Mesenchymal stem cell (in vitro differentiated cells and primary cell): ENCODE measurements at regions not wholly inside any gene's neighbourhood (a gene's known extent, or its start where the extent isn't known, plus 50 kb on each side); places are given as distances from the start of the nearest gene placed in this dataset.

Source experiments
- DNase-seq: peaks from one replicate; pipeline ENCODE4 v3.0.0-alpha.2; 2013
- H2AFZ ChIP-seq: one replicate; pipeline ENCODE4 v1.6.1; 2013; ENCODE audit warnings: low read depth, mild to moderate bottlenecking, control low read depth, inconsistent platforms, low read length, moderate library complexity
- H2AK5ac ChIP-seq: 2 replicates; pipeline ENCODE4 v1.6.1; 2013; ENCODE audit warnings: low read length, moderate library complexity, mild to moderate bottlenecking, inconsistent platforms; ENCODE audit not compliant: severe bottlenecking
- H2BK120ac ChIP-seq: one replicate; pipeline ENCODE4 v1.6.1; 2013; ENCODE audit warnings: low read depth, mild to moderate bottlenecking, inconsistent platforms, low read length, moderate library complexity
- H2BK12ac ChIP-seq, 2 experiments: one replicate each; pipeline ENCODE4 v1.6.1; 2013; ENCODE audit warnings: inconsistent platforms in 2 of 2, low read length in 2 of 2, mild to moderate bottlenecking in 2 of 2, moderate library complexity in 2 of 2, control low read depth in 1 of 2
- H2BK15ac ChIP-seq: one replicate; pipeline ENCODE4 v1.6.1; 2013; ENCODE audit warnings: mild to moderate bottlenecking, low read depth, inconsistent platforms; ENCODE audit not compliant: poor library complexity, severe bottlenecking
- H2BK5ac ChIP-seq: 2 replicates; pipeline ENCODE4 v1.6.1; 2013; ENCODE audit warnings: low read depth, mild to moderate bottlenecking, low read length, control low read depth, inconsistent platforms; ENCODE audit not compliant: poor library complexity, severe bottlenecking
- H3K14ac ChIP-seq, 2 experiments: one replicate each; pipeline ENCODE4 v1.6.1; 2013; ENCODE audit warnings: inconsistent platforms in 2 of 2, low read length in 2 of 2, control low read depth in 1 of 2, mild to moderate bottlenecking in 1 of 2, moderate library complexity in 1 of 2
- H3K18ac ChIP-seq, 2 experiments: one replicate each; pipeline ENCODE4 v1.6.1; 2013; ENCODE audit warnings: inconsistent platforms in 2 of 2, low read length in 2 of 2, control low read depth in 1 of 2, low read depth in 1 of 2, mild to moderate bottlenecking in 1 of 2
- H3K23ac ChIP-seq, 2 experiments: one replicate each; pipeline ENCODE4 v1.6.1; 2013; ENCODE audit warnings: inconsistent platforms in 2 of 2, low read length in 2 of 2, mild to moderate bottlenecking in 2 of 2, moderate library complexity in 2 of 2, control low read depth in 1 of 2
- H3K27ac ChIP-seq: 2 replicates; pipeline ENCODE4 v1.5.1; 2013; ENCODE audit warnings: mild to moderate bottlenecking, moderate library complexity, low read length, control low read depth, inconsistent platforms; ENCODE audit not compliant: poor library complexity, severe bottlenecking
- H3K27me3 ChIP-seq, 2 experiments: 2 replicates each; pipeline versions ENCODE4 v1.6.1 to v1.7.0; 2013; ENCODE audit warnings: low read length in 2 of 2, mild to moderate bottlenecking in 2 of 2, moderate library complexity in 2 of 2, control low read depth in 1 of 2, inconsistent platforms in 1 of 2; ENCODE audit not compliant: control insufficient read depth in 1 of 2, insufficient read depth in 1 of 2
- H3K36me3 ChIP-seq, 2 experiments: 2 replicates each; pipeline versions ENCODE4 v1.6.1 to v1.7.0; 2013; ENCODE audit warnings: low read length in 2 of 2, control low read depth in 1 of 2, inconsistent platforms in 1 of 2, low read depth in 1 of 2, mild to moderate bottlenecking in 1 of 2; ENCODE audit not compliant: insufficient read depth in 2 of 2, control insufficient read depth in 1 of 2
- H3K4ac ChIP-seq, 2 experiments: one replicate each; pipeline ENCODE4 v1.6.1; 2013; ENCODE audit warnings: inconsistent platforms in 2 of 2, low read length in 2 of 2, mild to moderate bottlenecking in 2 of 2, moderate library complexity in 2 of 2, control low read depth in 1 of 2, low read depth in 1 of 2
- H3K4me1 ChIP-seq: 2 replicates; pipeline ENCODE4 v1.6.1; 2013; ENCODE audit warnings: low read depth, low read length, control low read depth; ENCODE audit not compliant: control insufficient read depth, insufficient read depth
- H3K4me2 ChIP-seq: 2 replicates; pipeline ENCODE4 v1.6.1; 2013; ENCODE audit warnings: low read length, mild to moderate bottlenecking, inconsistent platforms; ENCODE audit not compliant: poor library complexity, severe bottlenecking
- H3K4me3 ChIP-seq, 2 experiments: 2 replicates each; pipeline versions ENCODE4 v1.5.1 to v1.7.0; 2013; ENCODE audit warnings: low read length in 2 of 2, mild to moderate bottlenecking in 2 of 2, control low read depth in 1 of 2, low read depth in 1 of 2; ENCODE audit not compliant: insufficient read depth in 1 of 2
- H3K79me1 ChIP-seq: replicated peaks from 2 replicates; pipeline ENCODE4 v1.6.1; 2013; ENCODE audit warnings: mild to moderate bottlenecking, control low read depth, low read length, inconsistent platforms; ENCODE audit not compliant: poor library complexity, severe bottlenecking
- H3K9ac ChIP-seq: 2 replicates; pipeline ENCODE4 v1.7.0; 2013; ENCODE audit warnings: mild to moderate bottlenecking, low read length, moderate library complexity
- H3K9me3 ChIP-seq: 2 replicates; pipeline ENCODE4 v1.7.0; 2013; ENCODE audit warnings: mild to moderate bottlenecking, low read length; ENCODE audit not compliant: control insufficient read depth
- H4K8ac ChIP-seq: one replicate; pipeline ENCODE4 v1.6.1; 2013; ENCODE audit warnings: inconsistent platforms, mild to moderate bottlenecking, low read length, moderate library complexity
- H4K91ac ChIP-seq: one replicate; pipeline ENCODE4 v1.6.1; 2013; ENCODE audit warnings: mild to moderate bottlenecking, low read length, inconsistent platforms
- WGBS: methylation state at CpG from one replicate; pipeline ENCODE4 v1.1.7; 2013; ENCODE audit warnings: mixed read lengths; 5-methylcytosine and 5-hydroxymethylcytosine counted together

- Histone ChIP-seq H4K8ac (no peak overlapping the region), H3K14ac (no peak overlapping the region), H3K18ac (no peak overlapping the region), H3K9me3 (peaks cover 3% of the 10 kb centered on the region), H3K23ac (no peak overlapping the region), H2BK120ac (no peak overlapping the region), H2BK5ac (no peak overlapping the region), H2AFZ (no peak overlapping the region), H3K27me3 (no peaks in the 10 kb centered on the region), H4K91ac (no peak overlapping the region), H3K27ac (no peak overlapping the region), H2BK12ac (no peak overlapping the region), H3K4me3 (no peak overlapping the region), H2BK15ac (no peak overlapping the region), H3K36me3 (no peaks in the 10 kb centered on the region), H3K9ac (no peak overlapping the region), H3K4me2 (no peak overlapping the region), H3K79me1 (no peaks in the 10 kb centered on the region), H2AK5ac (no peak overlapping the region), H3K4me1 (no peaks in the 10 kb centered on the region), H3K4ac (no peak overlapping the region)
- WGBS = 83% methylated on average over 16 of the region's 16 CpGs
- DNase-seq = no peak
These were observed 320.0 kb upstream of the VWC2 start for GRCh38 chr7:49453486-49453885.

- Histone ChIP-seq H3K27me3 (no peaks in the 10 kb centered on the region), H3K23ac (no peak overlapping the region), H2AK5ac (no peak overlapping the region), H3K27ac (no peak overlapping the region), H3K4me1 (no peaks in the 10 kb centered on the region), H3K79me1 (no peaks in the 10 kb centered on the region), H2BK5ac (no peak overlapping the region), H3K14ac (no peak overlapping the region), H2BK120ac (no peak overlapping the region), H2AFZ (no peak overlapping the region), H3K4ac (no peak overlapping the region), H2BK12ac (no peak overlapping the region), H3K4me2 (no peak overlapping the region), H3K36me3 (no peaks in the 10 kb centered on the region), H3K4me3 (no peak overlapping the region), H3K18ac (no peak overlapping the region), H3K9me3 (no peaks in the 10 kb centered on the region), H4K91ac (no peak overlapping the region), H4K8ac (no peak overlapping the region), H2BK15ac (no peak overlapping the region), H3K9ac (no peak overlapping the region)
- no peak for DNase-seq
- 71% methylated on average over 1 of the region's 1 CpG for WGBS
These were observed 294.0 kb upstream of the VWC2 start for GRCh38 chr7:49479441-49479840.

- H2AFZ ChIP-seq = no peak overlapping the region
- no peak overlapping the region for H3K18ac ChIP-seq
- H3K79me1 ChIP-seq = no peaks in the 10 kb centered on the region
- no peak for DNase-seq
- H2AK5ac ChIP-seq = no peak overlapping the region
- H3K27ac ChIP-seq = no peak overlapping the region
- WGBS = 80% methylated on average over 1 of the region's 4 CpGs
- H4K91ac ChIP-seq = no peak overlapping the region
- no peak overlapping the region for H2BK120ac ChIP-seq
- H2BK5ac ChIP-seq = no peak overlapping the region
- no peaks in the 10 kb centered on the region for H3K9me3 ChIP-seq
- H3K4me2 ChIP-seq = no peak overlapping the region
- H3K9ac ChIP-seq = no peak overlapping the region
- no peaks in the 10 kb centered on the region for H3K27me3 ChIP-seq
- no peak overlapping the region for H3K4me3 ChIP-seq
- H3K4me1 ChIP-seq = no peaks in the 10 kb centered on the region
- H3K14ac ChIP-seq = no peak overlapping the region
- H3K23ac ChIP-seq = no peak overlapping the region
- H3K36me3 ChIP-seq = no peaks in the 10 kb centered on the region
- H4K8ac ChIP-seq = no peak overlapping the region
- no peak overlapping the region for H2BK12ac ChIP-seq
- H2BK15ac ChIP-seq = no peak overlapping the region
- no peak overlapping the region for H3K4ac ChIP-seq
These were observed 293.4 kb upstream of the VWC2 start for GRCh38 chr7:49479936-49480544.

GRCh38 chr7:49481075-49481474 is 292.4 kb upstream of the VWC2 start:
- no peak overlapping the region for H2AFZ ChIP-seq
- no CpG with 5 or more reads among the region's 1 CpG for WGBS
- no peak overlapping the region for H4K8ac ChIP-seq
- no peak overlapping the region for H3K14ac ChIP-seq
- H3K79me1 ChIP-seq = no peaks in the 10 kb centered on the region
- H2AK5ac ChIP-seq = no peak overlapping the region
- H3K4me1 ChIP-seq = no peaks in the 10 kb centered on the region
- H3K36me3 ChIP-seq = no peaks in the 10 kb centered on the region
- no peak overlapping the region for H3K27ac ChIP-seq
- no peak overlapping the region for H3K4me2 ChIP-seq
- no peak overlapping the region for H2BK12ac ChIP-seq
- DNase-seq = no peak
- no peaks in the 10 kb centered on the region for H3K27me3 ChIP-seq
- H2BK120ac ChIP-seq = no peak overlapping the region
- no peak overlapping the region for H3K4ac ChIP-seq
- H2BK15ac ChIP-seq = no peak overlapping the region
- H3K9me3 ChIP-seq = no peaks in the 10 kb centered on the region
- H3K23ac ChIP-seq = no peak overlapping the region
- no peak overlapping the region for H3K4me3 ChIP-seq
- no peak overlapping the region for H2BK5ac ChIP-seq
- H3K18ac ChIP-seq = no peak overlapping the region
- H3K9ac ChIP-seq = no peak overlapping the region
- no peak overlapping the region for H4K91ac ChIP-seq
